Stimulated activated CD4-positive, alpha-beta T cell treated with anti-CD3 and anti-CD28 coated beads, Interleukin-1b, Interleukin-23, amount 100 ng/mL, for 48 hours (primary cell): ENCODE measurements at regions not wholly inside any gene's neighbourhood (a gene's known extent, or its start where the extent isn't known, plus 50 kb on each side); places are given as distances from the start of the nearest gene placed in this dataset.

ENCODE experiments used
- DNase-seq: peaks from one replicate; pipeline ENCODE4 v3.0.0-alpha.2; 2020

GRCh38 chr4:178066338-178066941, 624.2 kb upstream of the AGA start:
- no peak for DNase-seq

GRCh38 chr4:178068136-178068535, 625.9 kb upstream of the AGA start:
- DNase-seq: no peak

GRCh38 chr4:178070163-178070562, 627.9 kb upstream of the AGA start:
- DNase-seq: no peak

- DNase-seq: no peak
Measured at GRCh38 chr4:178080312-178080711, 638.1 kb upstream of the AGA start.

GRCh38 chr4:178081176-178081575, 638.9 kb upstream of the AGA start:
- DNase-seq: no peak

- no peak for DNase-seq
Measured at GRCh38 chr4:178081896-178082295, 639.7 kb upstream of the AGA start.

- DNase-seq: no peak
Measured at GRCh38 chr4:178082906-178083305, 640.7 kb upstream of the AGA start.

- no peak for DNase-seq
Measured at GRCh38 chr4:178083968-178084367, 641.7 kb upstream of the AGA start.

- DNase-seq: no peak
Measured at GRCh38 chr4:178086320-178086719, 644.1 kb upstream of the AGA start.

GRCh38 chr4:178090640-178091411, 648.6 kb upstream of the AGA start:
- DNase-seq: no peak

GRCh38 chr4:178102139-178102538, 659.9 kb upstream of the AGA start:
- DNase-seq: no peak

GRCh38 chr4:178105242-178105641, 663.0 kb upstream of the AGA start:
- no peak for DNase-seq

GRCh38 chr4:178136736-178137345, 694.6 kb upstream of the AGA start:
- DNase-seq: no peak

GRCh38 chr4:178137732-178138471, 695.7 kb upstream of the AGA start:
- DNase-seq: no peak

GRCh38 chr4:178138491-178138890, 696.3 kb upstream of the AGA start:
- no peak for DNase-seq

- no peak for DNase-seq
Measured at GRCh38 chr4:178140326-178140915, 698.2 kb upstream of the AGA start.

GRCh38 chr4:178142724-178143123, 700.5 kb upstream of the AGA start:
- no peak for DNase-seq

GRCh38 chr4:178148106-178148505, 705.9 kb upstream of the AGA start:
- DNase-seq: no peak

- DNase-seq: no peak
Measured at GRCh38 chr4:178165251-178165950, 723.2 kb upstream of the AGA start.

GRCh38 chr4:178165951-178166308, 723.7 kb upstream of the AGA start:
- DNase-seq: no peak

- DNase-seq: no peak
Measured at GRCh38 chr4:178173771-178174170, 731.5 kb upstream of the AGA start.

- no peak for DNase-seq
Measured at GRCh38 chr4:178174756-178175155, 732.5 kb upstream of the AGA start.

GRCh38 chr4:178185517-178185916, 743.3 kb upstream of the AGA start:
- no peak for DNase-seq
